ENCODE measurements at regions not wholly inside any gene's neighbourhood (a gene's known extent, or its start where the extent isn't known, plus 50 kb on each side); places are given as distances from the start of the nearest gene placed in this dataset.

DNA sequence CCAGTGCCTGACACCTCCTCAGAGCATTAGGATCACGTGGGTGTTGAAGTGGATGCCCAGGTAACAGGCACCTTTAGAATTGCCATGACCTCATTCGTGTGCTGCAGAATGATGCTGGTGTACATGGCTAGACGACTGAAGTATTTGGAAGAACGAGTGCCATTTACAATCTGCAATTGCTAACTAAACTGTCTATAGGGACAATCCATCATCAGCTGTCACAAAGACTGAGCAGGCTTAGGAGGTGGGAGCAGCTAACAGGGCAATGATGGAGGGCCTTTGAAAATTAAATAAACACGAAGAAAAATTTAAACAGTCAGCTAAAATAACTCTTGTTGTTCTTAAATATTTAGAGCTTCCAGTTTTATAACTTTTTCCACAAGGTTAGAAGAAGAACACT lies 375.8 kb downstream of the GADD45G start:
- no peaks in the 10 kb centered on the region for H3K36me3 Mint-ChIP-seq (ENCODE audit: low read depth)
- no peak overlapping the region for H3K27ac Mint-ChIP-seq
- H3K4me1 Mint-ChIP-seq: peaks cover 10% of the 10 kb centered on the region
- H3K9me3 Mint-ChIP-seq: peaks cover 20% of the 10 kb centered on the region
- DNase-seq: no peak
- TF ChIP-seq, protein P1, sequence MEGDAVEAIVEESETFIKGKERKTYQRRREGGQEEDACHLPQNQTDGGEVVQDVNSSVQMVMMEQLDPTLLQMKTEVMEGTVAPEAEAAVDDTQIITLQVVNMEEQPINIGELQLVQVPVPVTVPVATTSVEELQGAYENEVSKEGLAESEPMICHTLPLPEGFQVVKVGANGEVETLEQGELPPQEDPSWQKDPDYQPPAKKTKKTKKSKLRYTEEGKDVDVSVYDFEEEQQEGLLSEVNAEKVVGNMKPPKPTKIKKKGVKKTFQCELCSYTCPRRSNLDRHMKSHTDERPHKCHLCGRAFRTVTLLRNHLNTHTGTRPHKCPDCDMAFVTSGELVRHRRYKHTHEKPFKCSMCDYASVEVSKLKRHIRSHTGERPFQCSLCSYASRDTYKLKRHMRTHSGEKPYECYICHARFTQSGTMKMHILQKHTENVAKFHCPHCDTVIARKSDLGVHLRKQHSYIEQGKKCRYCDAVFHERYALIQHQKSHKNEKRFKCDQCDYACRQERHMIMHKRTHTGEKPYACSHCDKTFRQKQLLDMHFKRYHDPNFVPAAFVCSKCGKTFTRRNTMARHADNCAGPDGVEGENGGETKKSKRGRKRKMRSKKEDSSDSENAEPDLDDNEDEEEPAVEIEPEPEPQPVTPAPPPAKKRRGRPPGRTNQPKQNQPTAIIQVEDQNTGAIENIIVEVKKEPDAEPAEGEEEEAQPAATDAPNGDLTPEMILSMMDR (IDR thresholded peaks at IDR 0.05): no peak
- H3K27me3 Mint-ChIP-seq (ENCODE audit: low read depth, poor library complexity): peaks cover 16% of the 10 kb centered on the region
- H3K4me3 Mint-ChIP-seq: no peak overlapping the region

DNA sequence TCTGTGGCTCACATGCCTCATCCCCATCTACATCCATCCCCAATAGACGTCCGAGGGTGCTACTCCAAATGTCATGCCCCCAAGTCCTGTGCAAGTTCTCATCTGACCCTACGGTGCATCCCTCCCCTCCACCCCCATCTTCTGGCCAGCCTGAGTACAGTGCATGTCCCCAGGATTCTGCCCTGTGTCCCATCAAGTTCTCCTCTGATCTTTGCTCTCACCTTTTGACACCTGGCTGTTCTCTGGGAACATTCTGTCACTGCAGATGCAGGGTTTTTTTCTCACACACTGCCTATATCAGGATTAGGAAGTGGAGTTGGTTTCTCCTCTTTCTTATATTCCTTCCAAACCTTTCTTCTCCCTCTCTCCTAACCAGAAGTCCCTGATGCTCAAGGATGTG lies 377.2 kb downstream of the GADD45G start:
- no peaks in the 10 kb centered on the region for H3K36me3 Mint-ChIP-seq (ENCODE audit: low read depth)
- H3K4me1 Mint-ChIP-seq: peaks cover 10% of the 10 kb centered on the region
- DNase-seq: no peak
- no peak overlapping the region for H3K4me3 Mint-ChIP-seq
- H3K9me3 Mint-ChIP-seq: peaks cover 20% of the 10 kb centered on the region
- no peak overlapping the region for H3K27ac Mint-ChIP-seq
- TF ChIP-seq, protein P1 (IDR thresholded peaks at IDR 0.05): no peak
- H3K27me3 Mint-ChIP-seq (ENCODE audit: low read depth, poor library complexity): peaks cover 16% of the 10 kb centered on the region

DNA sequence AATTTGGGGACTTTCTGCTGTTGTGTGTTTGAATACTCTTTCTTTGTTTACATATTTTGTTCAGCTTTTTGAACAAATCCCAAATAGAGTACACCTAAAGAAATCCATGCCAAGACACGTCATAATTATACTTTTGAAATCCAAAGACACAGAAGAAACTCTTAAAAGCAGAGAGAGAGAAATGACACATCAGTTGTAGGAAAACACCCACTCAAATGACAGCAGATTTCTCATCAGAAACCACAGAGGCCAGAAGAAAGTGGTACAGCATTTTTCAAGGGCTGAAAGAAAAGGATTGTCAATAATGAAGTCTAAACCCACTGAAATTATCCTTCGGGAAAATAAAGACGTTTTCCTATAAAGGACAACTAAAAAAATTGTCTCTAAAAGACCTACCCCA lies 378.6 kb downstream of the GADD45G start:
- no peak for DNase-seq
- Mint-ChIP-seq H3K4me3 (no peak overlapping the region), H3K36me3 (ENCODE audit: low read depth) (no peaks in the 10 kb centered on the region)

DNA sequence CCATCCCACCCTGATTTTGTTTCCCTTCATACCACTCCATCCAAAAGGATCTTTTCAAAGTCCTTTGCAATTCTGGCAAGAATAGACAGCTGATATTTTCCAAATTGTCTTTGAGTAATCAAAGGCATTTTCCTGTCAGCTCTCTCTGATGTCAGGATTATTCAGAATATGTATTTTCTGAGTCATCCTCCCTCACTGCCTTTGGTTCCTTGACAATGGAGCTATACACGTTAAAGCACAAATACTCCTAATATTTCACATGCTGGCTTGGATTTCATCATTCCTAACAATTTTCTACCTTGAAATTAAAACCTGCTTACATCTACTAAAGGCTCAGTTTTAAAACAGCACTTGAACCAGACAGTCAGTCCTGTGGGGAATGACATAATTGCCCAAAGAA lies 379.4 kb downstream of the GADD45G start:
- peaks cover 20% of the 10 kb centered on the region for H3K9me3 Mint-ChIP-seq
- no peak overlapping the region for H3K4me3 Mint-ChIP-seq
- H3K36me3 Mint-ChIP-seq (ENCODE audit: low read depth): no peaks in the 10 kb centered on the region
- DNase-seq: no peak
- no peaks in the 10 kb centered on the region for H3K4me1 Mint-ChIP-seq
- H3K27me3 Mint-ChIP-seq (ENCODE audit: low read depth, poor library complexity): peaks cover 13% of the 10 kb centered on the region
- H3K27ac Mint-ChIP-seq: no peak overlapping the region
- TF ChIP-seq, protein P1 (IDR thresholded peaks at IDR 0.05): no peak

More for the DNA sequence above, 378.6 kb downstream of the GADD45G start:
- peaks cover 2% of the 10 kb centered on the region for H3K4me1 Mint-ChIP-seq
- TF ChIP-seq, protein P1 (IDR thresholded peaks at IDR 0.05): no peak
- peaks cover 13% of the 10 kb centered on the region for H3K27me3 Mint-ChIP-seq (ENCODE audit: low read depth, poor library complexity)
- peaks cover 20% of the 10 kb centered on the region for H3K9me3 Mint-ChIP-seq
- H3K27ac Mint-ChIP-seq: no peak overlapping the region

DNA sequence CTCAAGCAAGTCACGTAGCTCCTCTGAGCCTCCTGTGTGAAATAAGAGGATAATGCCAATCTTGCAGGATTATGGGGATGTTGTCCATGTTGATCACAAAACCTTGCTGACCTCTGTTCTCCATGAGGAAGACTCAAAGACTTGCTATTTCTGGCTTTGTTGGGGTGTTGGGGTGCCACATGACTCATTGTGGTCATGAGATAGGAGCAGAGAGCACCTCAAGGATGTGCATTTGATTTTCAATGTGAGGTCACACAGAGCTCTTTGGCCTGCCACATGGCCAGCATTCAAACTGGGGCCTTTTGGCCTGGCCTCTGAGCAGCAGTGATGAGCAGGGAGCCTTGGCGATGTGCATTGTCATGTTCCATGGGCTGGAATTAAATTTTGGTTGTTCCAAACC lies 380.3 kb downstream of the GADD45G start:
- Mint-ChIP-seq H3K4me3 (no peak overlapping the region), H3K4me1 (no peaks in the 10 kb centered on the region), H3K36me3 (ENCODE audit: low read depth) (no peaks in the 10 kb centered on the region), H3K9me3 (peaks cover 20% of the 10 kb centered on the region), H3K27me3 (ENCODE audit: low read depth, poor library complexity) (peaks cover 6% of the 10 kb centered on the region), H3K27ac (no peak overlapping the region)
- TF ChIP-seq, protein P1 (IDR thresholded peaks at IDR 0.05): no peak
- DNase-seq: no peak

DNA sequence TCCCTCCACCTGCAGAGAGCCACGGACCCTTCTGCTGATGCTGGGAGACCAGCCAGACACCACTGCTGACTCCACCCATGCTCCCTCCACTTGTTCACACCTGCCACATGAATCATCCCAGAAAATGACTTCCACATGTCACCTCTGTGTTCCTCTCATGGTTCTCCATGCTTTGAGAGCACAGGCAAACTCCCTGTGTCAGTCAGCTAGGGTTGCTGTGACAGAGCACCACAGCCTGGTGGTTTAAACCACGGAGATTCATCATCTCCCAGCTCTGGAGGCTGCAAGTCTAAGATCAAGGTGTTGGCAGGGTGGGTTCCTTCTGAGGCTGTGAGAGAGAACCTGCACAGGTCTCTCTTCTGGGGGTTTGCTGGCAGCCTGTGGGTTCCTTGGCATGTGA lies 381.4 kb downstream of the GADD45G start:
- peaks cover 27% of the 10 kb centered on the region for H3K9me3 Mint-ChIP-seq
- TF ChIP-seq, protein P1 (IDR thresholded peaks at IDR 0.05): no peak
- H3K4me3 Mint-ChIP-seq: no peak overlapping the region
- no peak for DNase-seq
- H3K27ac Mint-ChIP-seq: no peak overlapping the region
- no peaks in the 10 kb centered on the region for H3K36me3 Mint-ChIP-seq (ENCODE audit: low read depth)
- no peaks in the 10 kb centered on the region for H3K4me1 Mint-ChIP-seq
- H3K27me3 Mint-ChIP-seq (ENCODE audit: low read depth, poor library complexity): peaks cover 8% of the 10 kb centered on the region
